Mammary epithelial cell (primary cell): ENCODE measurements at regions not wholly inside any gene's neighbourhood (a gene's known extent, or its start where the extent isn't known, plus 50 kb on each side); places are given as distances from the start of the nearest gene placed in this dataset.

ENCODE experiments used
- CTCF ChIP-seq, 2 donors: IDR thresholded peaks in 1 of 2; conservative IDR thresholded peaks in 1 of 2; 2 replicates each; pipeline ENCODE4 v1.5.1; 2011 to 2012; ENCODE audit warnings: inconsistent platforms in 2 of 2, low read length in 2 of 2, mild to moderate bottlenecking in 2 of 2, control low read depth in 1 of 2, low read depth in 1 of 2; ENCODE audit not compliant: insufficient read depth in 1 of 2; ENCODE audit errors: extremely low read depth in 1 of 2
- EZH2 ChIP-seq: IDR thresholded peaks from 2 replicates; pipeline ENCODE4 v1.6.1; 2012; ENCODE audit warnings: low read length, inconsistent platforms, borderline replicate concordance

DNA sequence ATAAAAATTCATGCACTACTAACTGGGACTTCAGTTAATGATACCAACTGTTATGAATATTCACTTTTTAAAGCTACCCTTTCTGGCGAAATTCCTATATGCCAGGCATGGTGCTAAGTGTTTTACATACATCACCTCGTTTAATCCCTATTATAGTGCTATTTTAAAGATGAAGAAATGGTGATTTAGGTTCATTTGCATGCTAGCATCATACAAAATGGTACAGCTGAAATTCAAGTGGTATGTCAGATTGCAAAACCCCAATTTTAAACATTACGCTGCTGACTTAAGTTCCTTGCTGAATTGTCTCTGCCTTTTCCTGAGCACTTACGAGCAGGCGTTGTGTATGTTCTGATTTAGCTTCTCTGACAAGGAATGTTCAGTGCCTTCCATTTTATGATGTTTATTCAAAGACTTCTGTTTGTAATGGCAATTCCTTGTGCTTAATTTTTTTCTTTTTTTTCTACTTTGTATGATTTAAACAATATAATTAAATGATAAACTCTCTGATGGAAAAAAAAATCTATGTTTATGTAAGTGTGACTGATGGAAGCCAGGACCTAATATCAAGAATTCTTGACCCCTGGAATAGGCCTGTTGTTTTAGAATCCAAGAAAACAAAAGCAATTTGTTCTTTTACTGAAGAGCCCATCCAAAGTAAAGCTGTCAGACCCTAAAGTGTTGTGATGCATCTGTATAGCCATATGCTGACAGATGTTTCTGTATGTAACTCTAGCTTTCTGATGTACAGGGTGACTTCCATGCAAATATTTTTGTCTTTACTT is 148.1 kb downstream of the PCDH7 start:
- TF ChIP-seq CTCF (conservative IDR thresholded peaks at IDR 0.05 in 1 of 2, IDR thresholded peaks at IDR 0.05 in 1 of 2; ENCODE audit: extremely low read depth in 1 of 2, insufficient read depth in 1 of 2, low read depth in 1 of 2, low read length in 2 of 2) (no peak), EZH2 (no peak)
